CD4-positive, alpha-beta T cell treated with Interleukin-6 at 100 ng/mL for 8 hours (primary cell): ENCODE measurements at regions not wholly inside any gene's neighbourhood (a gene's known extent, or its start where the extent isn't known, plus 50 kb on each side); places are given as distances from the start of the nearest gene placed in this dataset.
"Not testable (repeated sequence)": the region's sequence is repeated elsewhere in the genome, so short reads cannot be mapped to it uniquely, and the experiment has no call there.

ENCODE experiments used
- DNase-seq: peaks from one replicate; pipeline ENCODE4 v3.0.0-alpha.2; 2020; ENCODE audit warnings: mixed read lengths, low spot score

DNA sequence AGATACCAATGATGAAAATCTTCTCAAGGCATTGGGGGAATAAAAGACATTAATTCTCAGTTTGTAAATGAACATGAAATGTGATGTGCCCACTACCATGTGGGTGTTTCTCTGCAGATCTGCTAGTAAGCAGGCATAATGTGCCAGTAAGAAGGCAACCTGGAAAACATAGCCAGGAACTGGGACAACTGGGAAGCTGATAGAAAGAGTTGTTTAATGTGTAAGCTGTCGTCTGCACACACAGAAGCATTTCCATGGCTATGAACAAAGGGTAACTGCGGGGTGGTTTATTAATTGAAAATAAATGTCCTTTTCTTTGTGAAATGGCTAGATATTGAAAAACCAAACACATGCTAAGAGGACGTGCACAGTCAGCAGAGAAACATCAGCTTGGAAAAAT, 52.0 kb downstream of the ZC3H11B start:
- no peak for DNase-seq

DNA sequence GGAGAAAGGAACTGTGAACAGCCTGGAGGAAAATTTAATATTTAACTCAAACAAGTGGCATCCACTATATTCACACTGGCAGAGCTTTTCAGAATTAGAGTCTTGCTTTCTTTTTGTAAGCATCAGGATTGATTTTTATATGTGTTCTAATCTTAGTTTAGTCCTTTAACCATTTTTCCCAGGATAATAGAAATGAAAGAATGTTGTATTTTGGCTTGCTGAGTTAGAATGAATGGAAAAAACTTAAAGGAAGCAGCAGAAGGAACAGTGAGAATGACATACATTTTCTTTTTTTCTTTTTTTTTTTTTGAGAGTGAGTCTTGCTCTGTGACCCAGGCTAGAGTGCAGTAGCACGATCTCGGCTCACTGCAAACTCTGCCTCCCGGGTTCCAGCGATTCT, 53.0 kb downstream of the ZC3H11B start:
- DNase-seq = no peak

DNA sequence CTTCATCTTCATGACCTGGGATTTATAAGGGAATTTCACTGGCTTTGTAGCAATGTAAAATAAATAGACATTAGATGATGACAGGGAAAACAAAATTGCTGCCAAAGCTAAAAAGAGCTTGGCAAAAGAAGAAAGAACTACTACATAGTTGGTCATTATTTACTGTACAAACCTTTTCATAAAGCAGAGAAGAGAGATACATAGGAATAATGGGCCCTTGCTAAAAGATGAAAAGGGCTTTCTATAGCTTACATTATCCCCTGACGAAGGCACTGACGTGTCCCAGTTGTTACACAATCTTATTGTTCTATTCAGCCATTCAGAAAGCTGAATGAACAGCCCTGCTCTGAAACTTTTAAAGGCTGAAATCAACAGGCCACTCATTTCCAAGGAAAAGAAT, 57.1 kb downstream of the ZC3H11B start:
- no peak for DNase-seq

DNA sequence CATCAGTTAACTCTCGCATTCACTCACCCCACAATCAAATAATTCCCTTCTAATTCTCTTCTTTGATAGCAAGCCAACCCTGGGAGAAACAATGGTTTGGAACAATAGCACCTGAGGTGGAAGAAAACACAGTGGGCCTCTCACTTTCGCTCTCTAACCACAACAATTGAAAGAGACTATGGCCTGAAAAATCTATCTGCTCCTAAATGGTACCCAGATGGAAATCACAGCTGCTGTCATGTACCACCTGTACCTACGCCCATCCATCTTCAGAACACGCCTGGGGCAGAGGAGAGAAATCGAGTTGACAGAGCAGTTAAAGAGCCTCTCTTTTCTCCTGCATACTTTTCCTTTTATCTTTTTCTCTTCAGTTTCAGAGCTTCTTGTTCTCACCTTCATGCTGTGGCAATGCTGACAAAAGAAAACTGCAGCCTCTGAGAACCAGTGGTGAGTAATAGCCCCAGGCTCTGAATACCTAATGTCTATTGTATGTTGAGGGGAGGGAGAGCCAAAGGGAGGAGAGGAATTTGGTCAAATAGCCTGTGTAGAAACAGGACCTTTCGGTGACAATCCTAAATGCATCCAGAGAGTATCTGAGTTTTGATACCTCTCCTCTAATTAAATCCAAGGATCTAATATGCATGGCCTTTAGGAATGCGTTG, 57.7 kb downstream of the ZC3H11B start:
- no peak for DNase-seq

DNA sequence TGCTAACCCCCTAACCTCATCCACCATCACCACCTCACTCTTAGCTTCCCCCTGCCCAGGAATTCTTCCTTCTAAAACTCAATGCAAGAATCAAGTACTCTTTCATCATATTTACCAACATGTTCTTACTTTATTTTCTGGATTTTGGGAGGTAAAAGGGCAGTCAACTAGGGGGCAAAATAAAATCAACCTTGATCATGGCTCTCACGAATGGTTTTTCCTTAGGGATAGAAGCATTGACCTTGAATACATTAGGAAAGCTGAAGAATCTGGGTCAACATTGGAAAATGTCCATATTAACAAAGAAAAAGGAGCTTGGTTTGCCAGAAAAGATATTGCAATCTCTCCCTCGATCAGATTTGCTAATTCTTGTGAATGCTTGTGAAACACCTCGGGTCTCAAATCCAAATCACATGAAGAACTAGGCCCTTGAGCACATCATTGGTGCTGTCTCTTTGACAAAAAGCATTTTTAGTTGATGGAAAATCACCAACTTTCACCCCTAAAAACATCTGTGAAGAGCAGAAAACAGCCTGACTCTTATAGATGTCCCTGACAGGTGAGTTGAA, 58.9 kb downstream of the ZC3H11B start:
- DNase-seq = no peak

DNA sequence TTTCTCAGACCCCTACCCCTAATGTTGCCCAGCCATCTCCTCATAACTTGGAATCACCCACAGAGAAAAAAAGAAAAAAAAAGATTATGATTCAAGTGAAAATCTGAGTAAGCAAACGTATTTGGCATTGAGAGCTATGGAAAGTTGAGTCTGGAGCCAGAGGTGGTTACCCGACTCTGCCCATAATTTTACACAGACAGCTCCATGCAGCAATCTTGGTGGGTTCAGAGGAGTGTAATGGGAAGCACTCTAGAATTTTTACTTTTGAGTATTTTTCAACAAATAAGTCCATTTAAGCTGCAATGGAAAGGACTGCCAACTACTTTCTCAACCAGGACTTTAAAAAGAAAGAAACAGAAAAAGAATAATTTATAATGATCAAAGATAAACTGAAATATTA, 62.7 kb downstream of the ZC3H11B start:
- no peak for DNase-seq

DNA sequence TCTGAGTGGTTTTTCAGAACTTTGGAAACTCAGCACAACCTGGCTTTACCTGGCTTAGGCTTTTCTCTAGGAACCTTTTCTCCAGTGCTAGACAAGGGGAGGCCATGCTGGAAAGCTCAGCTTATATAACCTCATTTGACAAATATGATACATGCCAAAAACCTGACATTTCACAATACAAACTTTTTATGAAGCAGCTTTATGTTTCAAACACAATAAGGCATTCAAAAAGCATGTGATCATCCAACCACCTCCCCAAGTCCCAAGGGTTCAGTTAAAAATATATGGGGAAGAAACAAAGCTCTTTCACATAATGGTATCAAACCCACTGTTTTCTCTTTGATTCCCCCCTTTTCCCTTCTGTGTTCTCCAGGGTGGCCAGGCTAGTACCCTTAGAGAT, 63.7 kb downstream of the ZC3H11B start:
- no peak for DNase-seq

DNA sequence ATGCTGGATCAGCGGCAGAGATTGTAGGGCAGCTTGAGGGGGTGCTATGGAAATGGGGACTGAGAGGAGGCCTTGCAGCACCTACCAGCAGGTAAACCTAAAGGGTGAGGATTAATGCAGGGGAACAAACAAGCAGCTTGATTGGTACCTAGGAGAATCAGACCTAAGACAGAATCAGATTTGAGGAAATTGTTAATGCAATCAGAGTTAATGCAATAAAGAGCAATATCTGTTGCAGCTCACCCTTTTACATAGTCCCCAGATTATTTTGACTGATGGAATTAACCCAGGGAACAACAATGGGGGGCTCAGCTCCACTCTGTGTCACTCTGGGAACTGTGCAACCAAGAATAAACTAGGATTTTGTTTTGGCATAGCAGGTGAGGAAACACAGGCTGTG, 64.5 kb downstream of the ZC3H11B start:
- no peak for DNase-seq

DNA sequence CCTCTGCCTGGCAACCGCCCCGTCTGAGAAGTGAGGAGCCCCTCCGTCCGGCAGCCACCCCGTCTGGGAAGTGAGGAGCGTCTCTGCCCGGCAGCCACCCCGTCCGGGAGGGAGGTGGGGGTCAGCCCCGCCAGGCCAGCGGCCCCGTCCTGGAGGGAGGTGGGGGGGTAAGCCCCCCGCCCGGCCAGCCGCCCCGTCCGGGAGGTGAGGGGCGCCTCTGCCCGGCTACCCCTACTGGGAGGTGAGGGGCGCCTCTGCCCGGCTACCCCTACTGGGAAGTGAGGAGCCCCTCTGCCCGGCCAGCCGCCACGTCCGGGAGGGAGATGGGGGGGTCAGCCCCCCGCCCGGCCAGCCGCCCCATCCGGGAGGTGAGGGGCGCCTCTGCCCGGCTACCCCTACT, 67.1 kb downstream of the ZC3H11B start:
- not testable (repeated sequence) for DNase-seq

DNA sequence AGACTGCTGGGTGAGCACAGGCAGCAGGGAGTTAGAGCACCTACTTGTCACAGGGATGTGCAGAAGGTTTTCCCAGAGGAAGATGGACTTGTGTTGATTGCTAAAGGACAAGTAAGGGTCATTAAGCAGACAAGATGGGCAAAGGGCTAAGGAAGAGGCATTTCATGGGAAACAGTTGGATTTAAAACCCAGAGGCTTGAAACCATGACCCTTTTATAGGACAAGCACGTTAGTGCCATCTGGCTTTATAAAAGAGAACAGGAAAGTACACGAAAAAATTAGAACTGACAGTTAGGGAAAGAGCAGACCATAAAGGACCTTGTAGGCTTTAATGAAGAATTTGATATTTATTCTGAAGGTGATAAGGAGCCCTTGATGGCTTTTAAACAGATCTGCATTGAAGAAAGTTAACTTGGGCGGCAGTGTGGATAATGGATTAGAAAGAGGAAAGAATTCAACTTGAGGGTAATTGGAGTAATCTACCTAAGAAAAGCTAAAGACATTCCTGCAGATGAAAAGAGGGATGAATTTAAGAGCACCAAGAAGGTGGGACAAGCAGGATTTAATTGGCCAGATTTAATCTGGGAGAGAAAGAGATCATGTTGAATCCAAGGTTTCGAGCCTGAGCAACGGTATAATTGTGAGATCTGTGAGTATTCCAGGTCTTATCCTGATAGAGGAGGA, 68.6 kb downstream of the ZC3H11B start:
- no peak for DNase-seq

DNA sequence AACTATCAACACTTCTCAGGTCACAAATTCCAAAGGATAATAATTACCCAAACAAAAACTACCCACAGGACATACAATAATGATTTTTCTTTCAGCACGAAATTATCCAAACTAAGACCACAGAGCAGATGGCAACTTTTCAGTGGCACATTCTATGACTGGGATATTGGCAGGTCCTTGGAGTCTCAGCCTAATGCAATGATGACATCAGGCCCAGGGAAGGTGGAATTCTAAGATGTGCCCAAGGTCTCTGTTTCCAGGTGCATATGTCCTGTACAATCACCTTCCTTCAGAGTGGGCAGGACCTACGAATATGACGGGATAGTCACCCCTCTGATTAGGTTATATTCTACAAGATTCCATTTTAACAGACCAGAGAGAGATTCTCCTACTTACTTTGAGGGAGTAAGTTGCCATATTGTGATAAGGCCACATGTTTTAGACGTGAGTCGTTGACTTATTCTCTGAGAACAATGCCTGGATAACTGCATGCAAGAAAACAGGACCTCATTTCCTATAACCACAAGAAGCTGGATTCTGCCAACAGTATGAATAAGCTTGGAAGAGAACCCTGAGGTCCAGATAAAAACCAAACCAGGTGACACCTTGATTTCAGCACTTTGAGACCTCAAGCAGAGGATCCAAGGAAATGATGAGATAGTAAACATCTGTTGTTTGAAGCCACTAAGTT, 69.9 kb downstream of the ZC3H11B start:
- no peak for DNase-seq

DNA sequence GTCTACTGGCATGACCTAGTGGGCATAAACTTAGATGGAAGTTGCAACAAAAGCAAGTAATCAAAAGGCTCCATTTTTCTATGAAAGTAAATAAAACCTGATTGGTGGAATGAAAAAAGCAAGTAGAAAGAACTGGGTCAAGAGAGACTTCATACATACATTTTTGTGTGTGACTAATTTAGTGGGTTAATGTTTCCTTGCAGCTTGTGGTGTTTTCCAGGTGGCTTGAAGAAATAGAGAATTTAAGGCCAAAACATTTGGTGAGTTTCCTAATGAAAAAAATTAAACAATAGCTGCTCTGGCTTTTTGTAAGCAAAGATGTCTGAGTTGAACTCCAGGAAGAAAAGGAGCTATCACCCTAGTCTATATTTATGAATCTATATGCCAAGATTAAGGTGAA, 71.0 kb downstream of the ZC3H11B start:
- no peak for DNase-seq

DNA sequence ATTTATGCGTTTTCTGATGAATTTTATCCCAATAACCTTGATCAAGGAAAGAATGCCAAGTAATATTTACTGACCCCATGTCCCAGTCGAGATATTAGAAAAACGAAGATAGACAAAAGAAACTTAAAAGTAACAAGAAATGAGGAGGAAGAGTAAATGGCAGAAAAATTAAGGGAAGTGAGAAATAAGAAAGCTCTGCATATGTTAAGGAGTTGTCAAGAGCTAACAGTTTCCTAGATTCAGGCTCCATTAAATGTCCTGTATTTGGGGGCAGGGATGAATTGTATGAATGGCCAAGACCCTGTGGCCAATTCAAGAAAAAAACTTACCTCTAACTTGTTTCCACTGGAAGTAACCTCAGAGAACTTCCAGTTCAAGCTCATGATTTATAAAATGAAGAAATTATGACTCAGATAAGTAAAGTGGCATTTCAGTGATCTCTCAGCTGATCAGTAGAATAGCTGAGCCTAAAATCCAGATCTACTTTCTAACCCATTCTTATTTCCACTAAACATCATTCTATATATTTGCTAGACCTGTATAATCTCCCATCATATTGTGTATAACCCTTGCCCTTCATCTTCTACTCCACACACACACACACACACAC, 73.2 kb downstream of the ZC3H11B start:
- no peak for DNase-seq

DNA sequence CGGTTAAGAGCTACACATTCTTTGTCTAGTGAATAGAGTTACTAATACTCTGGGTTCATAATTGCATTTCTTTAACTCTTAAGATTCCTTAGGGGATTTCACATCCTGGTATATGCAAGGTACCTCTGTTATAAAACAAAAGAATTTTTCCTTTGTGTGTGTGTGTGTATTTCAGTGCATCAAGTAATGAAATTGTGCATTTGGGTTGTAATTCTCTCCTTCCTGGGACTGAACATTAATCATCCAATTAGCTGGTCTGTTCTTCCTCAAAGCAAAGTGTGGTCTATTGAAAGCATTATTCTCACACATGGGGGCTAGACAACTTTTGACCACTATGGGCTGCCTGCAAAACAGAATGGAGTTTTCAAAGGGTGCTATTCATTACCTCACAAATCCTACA, 74.0 kb downstream of the ZC3H11B start:
- DNase-seq = no peak

DNA sequence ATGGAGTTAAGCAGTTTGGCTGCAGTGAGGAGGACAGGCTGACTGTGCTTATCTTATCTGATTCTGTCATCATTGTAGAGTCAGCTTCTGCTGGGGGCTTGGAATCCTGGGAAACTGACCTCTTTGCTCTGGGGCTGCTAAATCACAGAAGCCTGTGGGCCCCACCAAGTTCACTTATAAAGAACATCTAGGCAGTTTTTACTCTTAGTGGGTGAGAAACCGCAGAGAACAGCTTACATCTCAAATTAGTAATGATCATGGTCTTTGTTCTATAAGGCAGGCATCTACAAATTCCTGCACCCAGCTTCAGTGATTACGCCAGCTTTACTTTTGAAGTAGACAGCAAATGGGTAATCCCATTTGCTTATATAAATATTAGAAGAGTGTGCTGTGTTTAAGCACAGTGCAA, 75.7 kb downstream of the ZC3H11B start:
- DNase-seq = no peak

DNA sequence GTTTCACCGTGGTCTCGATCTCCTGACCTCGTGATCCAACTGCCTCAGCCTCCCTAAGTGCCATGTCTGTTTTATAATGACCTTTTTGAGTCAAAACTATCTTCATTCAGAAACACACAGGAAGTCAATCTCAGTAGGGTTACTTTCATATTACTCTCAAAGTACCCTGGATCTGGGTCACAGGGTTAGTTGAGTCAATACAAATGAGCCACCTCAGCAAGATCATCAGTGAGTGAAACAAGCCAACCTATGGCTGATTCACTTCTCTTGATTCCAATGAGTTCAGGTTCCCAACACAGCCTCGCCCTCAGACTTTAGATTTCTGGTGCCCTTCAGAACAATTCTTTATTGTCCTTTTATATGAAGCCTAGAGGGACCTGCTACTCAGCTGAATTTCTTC, 76.9 kb downstream of the ZC3H11B start:
- no peak for DNase-seq

DNA sequence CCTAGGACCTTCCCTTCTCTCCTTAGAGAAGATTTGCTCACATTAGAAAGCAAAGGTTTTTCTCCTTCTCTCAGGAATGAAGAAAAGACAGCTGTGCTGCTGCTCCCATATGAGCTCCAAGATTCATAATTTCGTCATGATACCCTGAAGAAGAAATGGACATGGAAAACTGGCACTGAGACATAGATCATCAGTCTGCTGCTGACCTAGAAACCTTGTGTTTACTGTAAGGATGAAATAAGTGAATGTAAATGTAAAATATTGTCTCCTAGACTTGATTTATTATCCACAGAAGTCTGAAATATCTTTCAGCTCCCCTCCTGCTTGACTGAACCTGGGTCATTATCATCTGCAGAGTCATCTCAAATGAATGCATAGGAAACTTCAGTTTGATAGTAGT, 77.9 kb downstream of the ZC3H11B start:
- DNase-seq = no peak

DNA sequence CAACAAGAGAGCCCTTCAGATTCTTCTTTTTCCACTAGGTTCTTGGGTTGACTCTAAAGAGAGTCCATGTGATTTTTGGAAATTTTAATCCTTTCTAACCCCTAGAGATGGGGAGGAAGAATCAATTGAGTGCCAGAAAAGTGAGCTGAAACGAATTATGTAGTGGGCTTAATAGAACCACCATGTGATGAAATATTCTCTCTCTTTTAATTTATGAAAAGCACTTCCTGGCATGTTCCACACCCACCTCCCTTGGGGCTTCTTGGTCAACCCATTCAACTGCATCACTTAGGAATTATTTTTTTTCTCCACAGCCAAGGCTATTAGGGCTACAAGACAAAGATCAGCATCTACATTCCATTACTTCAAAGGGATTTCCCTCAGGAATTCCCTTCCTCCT, 79.6 kb downstream of the ZC3H11B start:
- DNase-seq = no peak

DNA sequence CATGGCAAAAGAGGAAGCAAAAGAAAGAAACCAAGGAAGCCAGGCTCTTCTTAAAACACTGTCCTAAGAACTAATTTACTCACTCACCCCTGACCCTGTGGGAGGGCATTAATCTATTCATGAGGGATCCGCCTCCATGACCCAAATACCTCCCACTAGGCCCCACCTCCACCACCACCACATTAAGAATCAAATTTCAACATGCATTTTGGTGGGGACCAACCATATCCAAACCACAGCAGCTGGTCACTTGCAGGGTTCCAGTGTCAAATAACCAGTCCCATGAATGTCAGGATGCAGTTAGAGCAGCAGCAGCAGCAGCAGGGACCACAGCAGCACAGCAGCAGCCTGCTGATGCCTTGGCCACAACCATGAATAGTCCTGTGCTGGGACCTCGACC, 83.8 kb downstream of the ZC3H11B start:
- no peak for DNase-seq

DNA sequence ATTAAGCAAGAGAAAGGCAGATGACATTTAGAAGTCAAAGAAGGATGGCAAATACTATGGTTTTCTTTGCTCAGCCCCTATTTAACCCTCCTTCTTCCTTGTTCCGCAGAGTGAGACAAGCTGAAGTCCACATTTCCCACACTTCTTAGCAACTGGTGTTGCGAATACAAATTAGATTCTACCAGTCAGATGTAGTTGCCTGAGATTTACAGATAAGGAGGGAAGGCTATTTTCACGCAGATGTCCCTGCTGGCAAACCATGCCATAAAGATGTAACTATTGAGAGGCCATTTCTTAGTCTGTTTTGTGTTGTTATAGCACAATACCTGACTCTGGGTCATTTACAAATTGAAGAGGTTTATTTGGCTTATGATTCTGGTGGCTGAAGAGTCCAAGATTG, 84.3 kb downstream of the ZC3H11B start:
- DNase-seq = no peak

DNA sequence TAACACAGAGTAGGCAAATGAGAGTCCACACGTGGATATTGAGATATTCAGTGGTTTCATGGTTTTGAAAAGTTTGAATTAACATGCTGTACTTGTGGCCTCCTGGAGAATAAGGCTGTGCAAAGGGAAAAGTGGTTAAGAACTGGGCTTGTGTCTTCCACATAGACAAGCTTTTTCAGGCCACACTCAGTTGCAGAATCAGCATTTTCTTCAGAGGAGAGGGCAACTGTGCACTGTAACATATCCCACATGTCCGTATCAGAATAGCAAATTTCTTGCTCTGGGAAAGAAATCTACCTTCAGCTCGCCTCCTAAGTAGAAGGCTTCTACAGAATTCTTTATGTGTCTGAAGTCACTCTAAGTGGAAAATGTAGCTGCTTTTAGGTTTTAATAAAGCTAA, 84.9 kb downstream of the ZC3H11B start:
- DNase-seq = no peak

DNA sequence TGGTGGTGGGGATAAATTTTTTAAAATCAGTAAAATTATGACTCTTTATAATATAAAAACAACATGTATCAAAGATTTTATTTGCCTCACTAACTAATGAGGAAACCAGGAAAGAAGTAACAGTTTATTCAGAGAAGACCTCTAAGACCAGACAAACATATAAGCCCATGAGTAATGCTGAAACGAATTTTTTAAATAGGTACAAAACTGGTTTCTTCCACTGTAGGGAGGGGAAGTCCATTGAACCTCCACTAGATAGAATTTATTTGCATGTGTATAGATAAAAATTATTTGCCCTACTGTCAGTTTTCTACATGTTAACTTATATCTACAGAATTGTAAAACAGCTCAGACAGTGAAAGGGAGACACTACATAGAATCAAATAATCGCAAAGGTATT, 86.8 kb downstream of the ZC3H11B start:
- no peak for DNase-seq

DNA sequence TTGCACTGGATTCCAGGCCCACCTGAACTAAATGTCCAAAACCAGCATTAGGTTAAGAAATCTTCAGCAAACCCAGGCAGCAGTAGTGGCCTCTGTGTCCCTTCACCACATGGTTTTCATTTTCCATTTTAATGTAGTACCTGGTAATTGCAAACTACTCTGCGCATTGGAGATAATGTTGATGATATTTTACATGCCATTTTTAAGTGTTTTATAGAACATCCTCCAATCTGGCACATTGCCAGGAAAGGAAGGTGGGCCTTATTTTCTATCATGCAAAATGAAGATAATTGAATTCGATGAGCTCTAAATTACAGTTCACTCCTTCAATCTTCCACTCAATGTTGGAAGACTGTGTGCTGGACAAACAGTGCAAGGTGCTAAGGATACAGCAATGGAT, 89.5 kb downstream of the ZC3H11B start:
- no peak for DNase-seq
